Ovary (tissue), 7 donors: ENCODE measurements at regions not wholly inside any gene's neighbourhood (a gene's known extent, or its start where the extent isn't known, plus 50 kb on each side); places are given as distances from the start of the nearest gene placed in this dataset.
"Not testable (repeated sequence)": the region's sequence is repeated elsewhere in the genome, so short reads cannot be mapped to it uniquely, and the experiment has no call there.

Source experiments
- DNase-seq, 5 donors: peaks; one replicate each; pipeline ENCODE4 v3.0.0-alpha.2; 2019 to 2020
- H3K27ac ChIP-seq, 2 donors: fragments of 200-600 bp; one replicate each; pipeline versions ENCODE4 v1.5.1 to v1.8.0; 2019 to 2022
- H3K27me3 ChIP-seq: fragments of 200-600 bp; one replicate; pipeline ENCODE4 v1.8.0; 2022
- H3K36me3 ChIP-seq: fragments of 200-600 bp; sonication (generic); one replicate; pipeline ENCODE4 v1.5.1; 2019
- H3K4me1 ChIP-seq: one replicate; pipeline ENCODE4 v1.8.1; 2013; ENCODE audit warnings: mild to moderate bottlenecking, moderate library complexity; ENCODE audit not compliant: insufficient read depth
- H3K4me3 ChIP-seq: fragments of 200-600 bp; sonication (generic); one replicate; pipeline ENCODE4 v1.5.1; 2017
- H3K9me3 ChIP-seq, 2 donors: fragments of 200-600 bp in 1 of 2; sonication (generic) in 1 of 2; one replicate each; pipeline versions ENCODE4 v1.5.1 to v1.8.1; 2013 to 2019; ENCODE audit warnings: mild to moderate bottlenecking in 1 of 2, moderate library complexity in 1 of 2
- EP300 ChIP-seq: sonication (generic); formaldehyde crosslinking; IDR thresholded peaks from one replicate; pipeline ENCODE4 v1.6.1; 2017; ENCODE audit warnings: antibody characterized with exemption
- POLR2A ChIP-seq: fragments of 450-650 bp; IDR thresholded peaks from one replicate; pipeline ENCODE4 v1.6.1; 2017; ENCODE audit warnings: antibody characterized with exemption, mild to moderate bottlenecking, moderate library complexity
- WGBS, 3 donors: extraction: QIAGEN DNeasy Blood & Tissue Kit in 1 of 3; methylation state at CpG; one replicate each; pipeline versions ENCODE4 v1.1.5 to v1.1.7; 2013 to 2017; 5-methylcytosine and 5-hydroxymethylcytosine counted together
- intact Hi-C, 4 donors: fragments of 100-400 bp; cut with DNase I; formaldehyde crosslinking; loops; one replicate each; pipeline versions ENCODE4 v1.11.0 to v1.15.1; 2022 to 2023
- TF ChIP-seq, protein P1 (sequence below), 3 donors: fragments of 450-650 bp in 2 of 3; fragments of 200-600 bp in 1 of 3; IDR thresholded peaks; one replicate each; pipeline versions ENCODE4 v1.5.1 to v1.8.0; 2016 to 2022; ENCODE audit warnings: antibody characterized with exemption in 3 of 3, mild to moderate bottlenecking in 1 of 3
- donor health status: DM: no; HTN: no; CAD: no; lungs with moderate emphysema.
- donor health status: DM: no; HTN: no; CAD: no.
- donor health status: Bipolar disorder and iron deficiency.
- donor health status: DM: no; HTN: no; CAD: no.
- donor health status: DM: yes; HTN: yes; CAD: no.

DNA sequence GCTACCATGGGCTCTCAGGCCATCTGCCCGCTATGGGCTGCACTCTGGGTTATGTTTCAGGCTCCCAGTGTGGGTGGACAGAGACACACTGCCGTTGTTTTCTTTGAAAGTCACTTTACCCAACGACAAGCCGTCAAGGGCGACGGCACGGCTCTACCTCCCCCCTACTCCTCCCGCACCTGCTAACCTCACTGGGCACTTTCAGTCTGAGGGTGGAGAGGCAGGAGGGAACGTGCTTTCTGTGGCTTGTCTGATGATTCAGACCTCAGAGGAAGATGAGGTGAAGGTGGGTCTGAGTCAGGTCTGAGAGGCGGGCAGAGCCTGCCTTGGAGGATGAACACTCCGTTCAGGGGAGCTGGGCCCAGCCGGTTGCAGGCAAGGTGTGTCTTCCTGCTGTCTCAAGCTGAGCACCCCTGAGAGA lies 147.6 kb upstream of the HDAC4 start:
- intact Hi-C loops = no loop called here
- Histone ChIP-seq H3K27ac (no peak overlapping the region), H3K36me3 (no peaks in the 10 kb centered on the region), H3K27me3 (no peaks in the 10 kb centered on the region), H3K9me3 (no peaks in the 10 kb centered on the region), H3K4me1 (no peaks in the 10 kb centered on the region), H3K4me3 (no peak overlapping the region)
- TF ChIP-seq, protein P1, sequence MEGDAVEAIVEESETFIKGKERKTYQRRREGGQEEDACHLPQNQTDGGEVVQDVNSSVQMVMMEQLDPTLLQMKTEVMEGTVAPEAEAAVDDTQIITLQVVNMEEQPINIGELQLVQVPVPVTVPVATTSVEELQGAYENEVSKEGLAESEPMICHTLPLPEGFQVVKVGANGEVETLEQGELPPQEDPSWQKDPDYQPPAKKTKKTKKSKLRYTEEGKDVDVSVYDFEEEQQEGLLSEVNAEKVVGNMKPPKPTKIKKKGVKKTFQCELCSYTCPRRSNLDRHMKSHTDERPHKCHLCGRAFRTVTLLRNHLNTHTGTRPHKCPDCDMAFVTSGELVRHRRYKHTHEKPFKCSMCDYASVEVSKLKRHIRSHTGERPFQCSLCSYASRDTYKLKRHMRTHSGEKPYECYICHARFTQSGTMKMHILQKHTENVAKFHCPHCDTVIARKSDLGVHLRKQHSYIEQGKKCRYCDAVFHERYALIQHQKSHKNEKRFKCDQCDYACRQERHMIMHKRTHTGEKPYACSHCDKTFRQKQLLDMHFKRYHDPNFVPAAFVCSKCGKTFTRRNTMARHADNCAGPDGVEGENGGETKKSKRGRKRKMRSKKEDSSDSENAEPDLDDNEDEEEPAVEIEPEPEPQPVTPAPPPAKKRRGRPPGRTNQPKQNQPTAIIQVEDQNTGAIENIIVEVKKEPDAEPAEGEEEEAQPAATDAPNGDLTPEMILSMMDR (IDR thresholded peaks at IDR 0.05) = no peak
- WGBS, 3 donors = 83 to 85% (median 85%) methylated on average over 12 of the region's 12 CpGs
- DNase-seq = no peak

DNA sequence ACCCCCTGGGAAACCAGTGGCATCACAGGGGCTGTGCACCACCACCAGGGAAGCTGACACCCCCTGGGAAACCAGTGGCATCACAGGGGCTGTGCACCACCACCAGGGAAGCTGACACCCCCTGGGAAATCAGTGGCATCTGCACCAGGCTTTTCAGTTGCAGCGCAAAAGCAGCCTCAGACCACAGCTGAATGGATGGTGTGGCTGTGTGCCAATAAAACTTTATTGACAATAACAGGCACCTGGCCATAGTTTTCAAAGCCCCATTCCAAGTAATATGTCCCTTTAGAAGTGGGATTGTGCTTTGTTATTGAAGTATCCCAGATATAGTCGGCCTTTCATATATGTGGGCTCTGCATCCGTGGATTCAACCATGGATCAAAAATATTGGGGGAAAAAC lies 146.3 kb upstream of the HDAC4 start:
- H3K4me3 ChIP-seq, intact Hi-C loops, DNase-seq, H3K4me1 ChIP-seq, H3K27me3 ChIP-seq, H3K9me3 ChIP-seq, H3K36me3 ChIP-seq, H3K27ac ChIP-seq: not testable (repeated sequence)
- 94 to 95% (median 94%) methylated on average over 3 of the region's 3 CpGs for WGBS, 3 donors

DNA sequence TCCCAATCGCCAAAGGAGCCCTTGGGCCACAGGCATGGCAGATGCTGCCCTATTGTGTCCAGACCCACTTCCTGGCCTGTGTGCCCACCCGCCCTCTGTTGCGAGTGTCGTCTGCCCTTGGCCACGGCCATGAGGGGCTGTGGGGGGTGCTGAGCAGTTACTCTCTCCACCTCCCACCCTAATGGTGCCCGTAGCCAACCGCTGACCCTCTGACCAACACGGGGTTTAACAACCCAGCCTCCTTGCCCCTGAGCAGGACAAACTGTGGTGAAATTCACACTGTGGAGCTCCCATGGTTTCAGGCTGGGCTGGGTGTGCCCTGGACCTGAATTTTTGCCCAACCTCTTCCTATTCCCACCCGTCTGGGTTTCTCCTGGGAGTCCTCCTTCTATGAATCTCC lies 145.7 kb upstream of the HDAC4 start:
- TF ChIP-seq POLR2A (no peak), EP300 (no peak)
- TF ChIP-seq, protein P1 (IDR thresholded peaks at IDR 0.05) = no peak
- Histone ChIP-seq H3K36me3 (no peaks in the 10 kb centered on the region), H3K4me3 (no peak overlapping the region), H3K27me3 (no peaks in the 10 kb centered on the region), H3K9me3 (no peaks in the 10 kb centered on the region), H3K27ac (no peak overlapping the region), H3K4me1 (no peaks in the 10 kb centered on the region)
- intact Hi-C loops = no loop called here
- DNase-seq = no peak
- WGBS, 3 donors = 77 to 93% (median 85%) methylated on average over 9 of the region's 9 CpGs

DNA sequence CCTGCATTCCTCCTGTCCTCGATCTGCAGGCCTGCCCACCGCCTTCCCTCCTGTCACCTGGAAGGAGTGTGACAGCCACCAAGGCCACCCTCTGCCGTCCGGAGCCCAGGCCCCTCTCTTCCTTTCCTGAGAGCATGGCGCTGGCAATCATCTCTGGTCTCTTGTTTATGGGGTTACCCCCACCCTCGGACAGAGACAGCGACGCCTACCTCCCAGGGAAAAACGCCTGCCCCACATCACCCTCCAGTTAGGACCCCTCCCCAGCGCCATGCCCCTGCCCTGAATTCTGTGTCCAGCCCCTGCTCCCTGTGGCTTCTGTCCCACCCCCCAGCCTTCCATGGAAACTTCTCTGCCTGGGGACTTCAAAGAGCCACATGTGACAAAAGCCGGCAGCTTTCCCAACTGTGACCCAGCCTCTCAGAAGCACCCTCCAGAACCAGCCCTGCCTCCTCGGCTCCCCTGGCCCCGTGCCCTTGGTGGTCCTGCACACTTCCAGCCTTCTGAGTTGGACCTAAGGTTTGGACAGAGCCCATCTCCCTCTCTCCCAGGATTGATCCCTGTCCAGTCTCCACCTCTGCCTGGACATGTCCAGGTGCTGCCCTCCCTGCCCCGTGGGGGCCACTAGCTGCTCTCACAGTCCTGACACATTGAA lies 145.0 kb upstream of the HDAC4 start:
- no peak for DNase-seq
- Histone ChIP-seq H3K4me3 (no peak overlapping the region), H3K27ac (no peak overlapping the region), H3K4me1 (no peaks in the 10 kb centered on the region), H3K9me3 (no peaks in the 10 kb centered on the region), H3K27me3 (no peaks in the 10 kb centered on the region), H3K36me3 (no peaks in the 10 kb centered on the region)
- 85 to 86% (median 86%) methylated on average over 13 to 14 of the region's 14 CpGs for WGBS, 3 donors
- TF ChIP-seq, protein P1 (IDR thresholded peaks at IDR 0.05) = no peak
- no peak for TF ChIP-seq POLR2A
- no peak for TF ChIP-seq EP300
- intact Hi-C loops = no loop called here

DNA sequence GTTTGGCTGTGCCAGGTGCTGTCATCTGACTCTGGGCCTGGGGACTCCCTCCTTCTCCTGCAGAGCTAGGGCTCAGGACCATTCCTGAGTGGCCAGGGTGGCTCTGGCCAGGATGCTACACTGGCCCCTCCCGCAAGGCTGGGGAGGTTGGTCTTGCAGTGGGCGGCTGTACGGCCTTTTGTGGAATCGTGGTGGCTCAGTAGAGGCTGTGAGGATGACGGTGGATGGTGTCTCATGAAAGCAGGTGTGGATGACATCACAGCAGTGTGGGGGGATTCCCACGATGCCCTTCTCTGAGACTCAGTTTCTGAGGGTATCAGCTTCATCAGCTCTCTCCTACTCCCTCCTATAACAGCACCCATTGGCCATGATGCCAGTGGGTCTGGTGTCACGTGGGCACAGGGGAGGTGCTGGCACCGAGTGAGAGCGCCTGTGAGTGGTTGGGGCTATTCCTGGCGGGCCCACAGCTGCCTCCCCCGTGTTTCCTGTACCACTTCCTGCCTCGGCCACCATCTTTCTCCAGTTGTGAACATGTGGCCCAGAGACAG lies 144.2 kb upstream of the HDAC4 start:
- Histone ChIP-seq H3K27ac (no peak overlapping the region), H3K4me1 (no peaks in the 10 kb centered on the region), H3K27me3 (no peaks in the 10 kb centered on the region), H3K9me3 (no peaks in the 10 kb centered on the region), H3K36me3 (no peaks in the 10 kb centered on the region), H3K4me3 (no peak overlapping the region)
- 86 to 93% (median 87%) methylated on average over 12 of the region's 12 CpGs for WGBS, 3 donors
- DNase-seq = no peak
- TF ChIP-seq EP300 = no peak
- no peak for TF ChIP-seq POLR2A
- TF ChIP-seq, protein P1 (IDR thresholded peaks at IDR 0.05) = no peak
- intact Hi-C loops = no loop called here
